COLO668 (cell line): ENCODE measurements at regions not wholly inside any gene's neighbourhood (a gene's known extent, or its start where the extent isn't known, plus 50 kb on each side); places are given as distances from the start of the nearest gene placed in this dataset.

Experiments used
- DNase-seq: peaks from one replicate; lab custom pipeline; 2025; ENCODE audit not compliant: unreplicated experiment; lab: John Stamatoyannopoulos, UW

DNA sequence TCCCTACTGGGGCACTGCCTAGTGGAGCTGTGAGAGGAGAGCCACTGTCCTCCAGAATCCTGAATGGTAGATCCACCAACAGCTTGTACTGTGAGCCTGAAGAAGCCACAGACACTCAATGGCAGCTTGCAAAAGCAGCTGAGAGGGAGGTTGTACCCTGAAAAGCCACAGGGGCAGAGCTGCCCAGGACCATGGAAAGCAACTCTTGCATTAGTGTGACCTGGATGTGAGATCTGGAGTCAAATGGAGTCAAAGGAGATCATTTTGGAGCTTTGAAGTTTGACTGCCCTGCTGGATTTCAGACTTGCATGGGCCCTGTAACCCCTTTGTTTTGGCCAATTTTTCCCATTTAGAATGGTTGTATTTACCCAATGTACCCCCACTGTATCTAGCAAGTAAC, 871.4 kb upstream of the PRMT6 start:
- DNase-seq = no peak

DNA sequence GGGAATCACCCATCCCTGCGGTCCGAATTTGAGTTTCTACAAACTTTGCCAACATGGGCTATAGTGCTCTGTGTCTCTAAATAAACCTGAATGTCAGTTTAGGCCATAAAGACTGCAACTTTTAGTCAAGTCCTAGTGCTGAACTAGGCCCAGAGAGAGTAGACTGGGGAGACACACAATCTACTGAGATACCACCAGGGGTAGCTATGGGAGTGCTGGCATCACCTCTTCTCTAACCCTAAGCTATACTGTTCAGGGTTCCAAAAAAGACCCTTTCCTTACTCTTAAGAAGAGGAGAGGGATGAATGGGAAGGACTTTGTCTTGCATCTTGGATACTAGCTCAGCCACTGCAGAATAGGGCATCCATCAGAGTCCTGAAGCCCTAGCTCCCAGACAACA, 866.7 kb upstream of the PRMT6 start:
- no peak for DNase-seq

DNA sequence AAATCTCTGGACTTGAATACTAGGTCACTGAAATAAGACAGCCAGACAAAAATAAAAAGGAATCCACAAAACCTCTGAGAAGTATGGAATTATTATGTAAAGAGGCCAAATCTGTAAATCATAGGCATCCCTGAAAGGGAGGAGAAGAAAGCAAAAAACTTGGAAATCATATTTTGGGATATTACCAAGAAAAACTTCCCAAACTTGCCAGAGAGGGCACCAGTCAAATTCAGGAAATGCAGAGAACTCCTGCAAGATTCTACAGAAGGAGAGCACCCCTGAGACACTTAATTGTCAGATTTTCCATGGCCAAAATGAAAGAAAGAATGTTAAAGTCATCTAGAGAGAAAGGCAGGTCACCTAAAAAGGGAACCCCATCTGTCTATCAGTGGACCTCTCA, 862.3 kb upstream of the PRMT6 start:
- DNase-seq = no peak

DNA sequence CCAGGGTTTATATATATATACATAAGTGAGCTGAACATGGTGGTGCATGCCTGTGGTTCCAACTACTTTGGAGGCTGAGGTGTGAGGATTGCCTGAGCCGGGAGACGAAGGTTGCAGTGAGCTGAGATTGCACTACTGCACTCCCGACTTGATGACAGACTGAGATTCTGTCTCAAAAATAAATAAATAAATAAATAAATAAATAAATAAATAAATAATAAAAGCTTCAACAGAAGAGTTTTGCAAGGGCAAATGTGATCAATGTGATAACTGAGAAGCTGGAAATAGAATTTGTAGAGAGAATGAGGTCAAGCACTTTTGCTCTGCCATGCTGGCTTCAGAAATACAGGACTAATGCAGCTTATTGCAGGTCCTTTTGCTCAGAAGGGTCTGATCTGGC, 855.8 kb upstream of the PRMT6 start:
- no peak for DNase-seq

DNA sequence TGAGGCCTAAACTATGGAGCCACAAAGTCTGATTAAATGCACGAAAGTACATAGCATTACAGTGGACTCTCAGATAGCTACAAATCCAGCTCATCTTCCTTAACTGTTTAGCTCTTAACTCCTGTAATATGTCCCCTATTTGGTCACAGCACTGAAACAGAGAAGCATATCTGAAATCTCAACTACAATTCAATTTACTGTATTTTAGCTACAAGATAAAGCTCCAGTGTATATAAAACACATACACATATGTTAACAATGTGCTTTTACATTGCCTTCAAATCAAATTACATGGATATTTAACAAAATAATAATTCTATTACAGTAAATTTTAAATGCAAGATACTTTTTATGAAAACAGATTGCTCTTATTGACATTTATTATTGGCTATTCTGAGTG, 849.3 kb upstream of the PRMT6 start:
- DNase-seq = no peak

DNA sequence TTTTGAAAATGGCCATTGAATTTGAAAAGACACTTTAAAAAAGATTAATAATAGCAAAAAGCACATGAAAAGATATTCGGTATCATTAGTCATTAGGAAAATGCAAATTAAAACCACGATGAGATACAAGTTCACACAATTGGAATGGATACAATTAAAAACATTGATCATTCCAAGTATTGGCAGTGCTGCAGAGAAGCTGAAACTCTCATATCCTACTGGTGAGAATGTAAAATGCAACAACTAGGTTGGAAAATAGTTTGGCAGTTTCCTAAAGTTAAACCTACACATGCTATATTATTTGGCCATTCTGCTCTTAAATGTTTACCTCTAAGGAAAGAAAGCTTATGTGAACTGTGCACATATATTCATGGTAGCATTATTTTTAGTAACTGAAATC, 838.7 kb upstream of the PRMT6 start:
- DNase-seq = no peak

DNA sequence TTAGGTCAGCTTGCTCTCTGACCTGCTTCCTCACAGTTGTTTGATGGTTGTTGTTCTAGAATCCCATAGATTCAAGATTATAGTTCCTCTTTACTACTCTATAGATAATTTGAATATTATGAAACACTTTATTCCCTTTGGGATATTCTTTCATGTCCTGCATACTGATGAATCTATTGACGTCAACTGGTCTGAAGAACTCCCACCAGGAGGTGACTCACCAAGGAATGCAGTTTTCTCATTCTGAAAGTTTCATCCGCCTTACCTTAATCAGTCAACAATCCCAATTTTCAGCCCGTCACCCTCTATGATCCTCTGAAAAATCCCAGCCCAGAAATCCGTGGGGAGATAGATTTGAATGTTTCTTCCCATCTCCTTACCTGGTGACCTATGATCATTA, 834.1 kb upstream of the PRMT6 start:
- no peak for DNase-seq

DNA sequence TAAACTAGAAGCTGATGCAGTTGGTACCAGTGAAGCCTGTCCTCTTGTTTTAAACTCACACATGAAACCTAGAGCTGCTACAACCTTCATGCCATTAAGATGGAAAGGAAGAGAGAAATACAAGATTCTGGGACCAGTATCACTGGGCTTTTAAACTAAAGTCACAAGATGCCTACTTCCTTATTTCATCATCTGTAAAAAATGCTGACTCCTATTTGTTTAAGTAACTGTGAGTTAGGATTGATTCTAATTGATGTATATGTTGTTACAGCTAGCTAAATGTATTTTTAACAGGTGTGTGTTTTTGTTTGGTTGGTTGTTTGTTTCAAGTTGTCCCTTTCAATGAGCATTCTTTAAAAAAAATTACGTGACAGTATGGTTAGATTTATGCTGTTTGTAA, 833.3 kb upstream of the PRMT6 start:
- DNase-seq = no peak

DNA sequence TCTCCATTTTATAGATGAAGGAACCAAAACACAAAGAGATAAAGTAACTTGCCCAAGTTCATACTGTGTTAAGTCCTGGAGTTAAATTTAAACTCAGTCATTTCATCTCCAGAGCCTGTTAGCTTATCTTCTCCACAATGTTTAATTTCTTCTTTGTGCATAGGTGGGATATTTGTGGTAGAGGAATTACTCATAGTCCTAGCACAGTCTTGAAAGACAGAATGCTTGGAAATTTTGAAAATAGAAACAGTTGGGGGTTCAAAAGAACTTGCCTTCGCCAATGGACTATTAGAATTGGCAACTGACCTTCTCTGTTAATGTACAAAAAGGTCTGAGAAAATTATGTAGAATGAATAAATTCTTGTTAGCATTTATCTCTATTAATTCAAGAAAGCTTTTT, 832.0 kb upstream of the PRMT6 start:
- no peak for DNase-seq

DNA sequence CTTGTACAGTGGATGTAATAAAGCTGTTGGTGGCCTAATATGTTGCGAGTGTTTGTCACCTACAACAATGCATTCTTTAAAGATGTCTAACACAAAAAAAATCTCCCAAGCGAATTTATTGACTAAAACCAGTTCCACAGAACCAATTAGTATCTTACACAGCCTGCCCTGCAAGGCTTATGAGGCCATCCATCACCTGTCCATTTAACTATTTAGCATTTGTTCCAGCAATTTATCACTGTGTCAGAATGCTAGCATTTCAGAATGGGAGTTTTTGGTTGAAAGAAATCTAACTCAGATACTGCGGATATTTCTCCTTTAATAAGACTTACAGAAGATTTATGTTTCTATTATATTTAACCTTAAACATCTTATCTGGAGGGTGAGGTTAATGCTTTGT, 831.1 kb upstream of the PRMT6 start:
- DNase-seq = no peak

DNA sequence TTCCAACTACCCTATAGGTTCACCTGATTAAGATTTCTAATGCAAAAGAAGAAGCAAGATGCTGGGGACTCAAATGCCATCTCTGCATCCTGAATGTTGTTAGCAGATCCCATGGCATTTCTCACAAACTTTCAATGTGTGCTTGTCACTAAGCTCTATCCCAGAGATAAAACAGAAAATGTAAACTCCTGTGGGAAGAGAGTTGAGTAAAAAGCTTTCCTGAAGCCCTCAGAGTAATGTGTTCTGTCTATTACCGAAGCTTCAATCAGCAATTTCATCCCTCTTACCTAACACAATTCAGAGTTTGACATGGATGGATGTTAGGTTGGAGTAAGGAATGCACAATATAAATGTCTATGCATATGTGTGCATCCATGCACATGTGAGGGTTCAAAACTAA, 829.9 kb upstream of the PRMT6 start:
- DNase-seq = no peak

DNA sequence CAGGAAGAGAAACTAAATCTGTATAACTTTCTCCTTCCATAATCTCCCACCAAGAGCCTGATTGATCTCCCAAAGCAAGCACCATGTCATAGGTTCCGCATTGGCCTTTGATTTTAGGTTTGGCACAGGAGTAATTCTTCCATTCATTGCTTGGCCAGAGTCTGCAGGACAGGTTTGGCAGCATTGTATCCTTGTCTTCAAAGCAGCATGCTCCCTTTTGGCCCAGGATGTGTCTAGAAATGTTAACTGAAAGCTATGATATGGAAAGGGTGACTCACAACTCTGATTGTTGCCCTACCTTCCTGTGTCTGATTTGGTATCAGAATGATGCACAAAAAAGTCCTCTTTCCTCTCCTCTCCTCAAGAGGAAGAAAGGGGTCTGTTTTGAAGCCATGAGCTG, 824.3 kb upstream of the PRMT6 start:
- no peak for DNase-seq

DNA sequence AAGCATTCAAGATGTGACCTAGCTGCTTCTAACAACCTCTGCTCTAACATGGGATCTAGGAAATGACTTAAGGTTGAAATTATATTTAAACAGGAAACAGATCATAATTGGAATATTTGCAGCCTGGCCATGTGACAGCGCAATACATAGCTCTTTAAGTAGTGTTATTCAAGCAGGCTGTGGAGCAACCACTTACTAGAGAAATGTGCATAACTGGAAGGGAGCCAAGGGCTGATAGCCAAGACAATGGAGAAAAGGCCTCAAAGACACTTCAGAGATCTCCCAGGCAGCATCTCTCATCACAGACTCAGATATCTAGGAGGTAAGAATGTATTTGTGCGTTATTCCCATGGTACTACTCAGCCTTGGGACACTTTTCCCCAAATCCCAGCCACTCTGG, 823.0 kb upstream of the PRMT6 start:
- DNase-seq = no peak

DNA sequence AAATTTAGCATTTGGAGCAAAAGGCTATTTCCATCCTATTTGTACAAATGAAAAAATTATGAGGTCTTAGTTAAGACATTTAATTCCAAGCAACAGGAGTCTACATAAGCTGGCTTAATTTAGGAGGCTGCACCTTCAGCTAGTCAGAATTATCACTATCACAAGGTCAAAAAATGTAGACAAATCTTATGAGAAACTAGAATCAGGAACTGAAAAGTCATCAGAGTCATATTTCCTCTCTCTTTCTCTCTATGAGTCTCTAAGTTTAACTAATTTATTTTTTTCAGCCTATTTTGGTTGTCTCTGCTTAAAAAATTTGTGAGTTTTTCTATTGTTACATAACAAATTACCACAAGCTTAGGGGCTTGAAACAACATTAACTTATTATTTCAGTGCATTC, 807.1 kb upstream of the PRMT6 start:
- DNase-seq = no peak

DNA sequence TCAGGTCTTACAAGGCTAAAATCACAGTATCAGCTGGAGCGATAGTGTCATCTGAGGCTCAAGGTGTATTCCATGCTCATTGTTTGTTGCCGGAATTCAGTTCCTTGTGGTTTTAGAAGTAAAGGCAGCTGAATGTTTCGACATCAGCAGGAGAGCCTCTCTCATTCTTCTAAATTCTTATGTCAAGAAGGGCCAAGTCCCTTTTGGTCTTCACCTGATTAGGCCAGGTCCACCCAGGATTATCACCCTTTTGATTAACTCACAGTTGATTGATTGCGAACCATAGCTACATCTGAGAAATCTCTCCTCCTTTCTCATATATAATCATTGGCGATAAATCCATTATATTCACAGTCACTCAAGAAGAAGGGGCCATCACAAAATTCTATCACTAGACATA, 806.7 kb upstream of the PRMT6 start:
- DNase-seq = no peak

DNA sequence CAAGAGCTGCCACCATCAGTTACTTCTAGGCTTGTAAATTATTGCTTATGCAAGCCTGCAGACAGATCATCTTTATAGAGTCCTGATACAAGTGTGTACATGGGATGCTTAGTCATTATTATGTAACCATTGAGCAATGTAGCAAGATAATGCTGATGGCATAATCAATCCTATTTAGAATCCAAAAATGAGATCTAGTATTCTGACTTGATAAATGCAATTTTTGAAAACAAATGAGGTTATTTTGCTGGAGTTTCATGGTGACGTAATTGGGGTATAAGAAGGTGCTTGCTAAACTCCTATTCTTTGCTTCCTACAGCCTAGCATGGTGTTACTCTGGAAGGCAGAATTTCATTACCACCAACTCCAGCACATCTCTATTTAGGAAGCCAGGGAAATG, 801.7 kb upstream of the PRMT6 start:
- no peak for DNase-seq

DNA sequence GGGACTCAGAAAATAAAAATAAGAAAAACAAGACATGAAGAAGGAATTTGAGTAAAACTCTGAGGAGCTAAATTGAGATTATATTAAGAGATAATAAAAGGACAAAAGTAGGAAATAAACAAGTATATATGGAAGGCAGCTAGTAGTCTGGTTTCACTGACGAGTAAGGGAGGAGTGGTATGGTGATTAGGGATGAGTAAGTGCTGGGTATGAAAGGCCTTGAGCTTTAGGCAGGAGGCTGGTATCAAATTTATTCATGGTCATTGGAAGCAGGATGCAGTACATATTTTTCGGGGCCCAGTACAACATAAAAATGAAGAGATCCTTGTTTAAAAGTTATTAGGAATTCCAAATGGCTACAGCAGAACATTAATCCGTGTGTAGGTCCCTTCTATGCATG, 789.7 kb upstream of the PRMT6 start:
- no peak for DNase-seq

DNA sequence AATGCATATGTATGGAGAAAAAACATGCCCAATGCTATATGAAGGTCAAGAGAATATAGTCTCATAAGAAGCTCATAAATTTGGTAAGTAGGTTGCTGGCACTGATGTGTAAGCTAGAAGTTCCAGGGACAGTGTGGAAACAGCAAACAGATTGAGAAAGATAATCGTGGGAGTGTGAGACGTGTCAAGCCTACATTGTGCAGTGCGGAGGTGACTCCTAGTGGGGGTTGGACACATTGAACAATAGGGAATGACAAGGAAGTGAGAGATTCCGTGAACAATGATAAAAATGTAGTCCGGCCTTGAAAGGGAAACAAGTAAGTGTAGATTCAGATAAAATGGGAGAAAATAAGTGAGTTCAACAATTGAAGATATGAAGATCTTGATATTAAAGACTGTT, 788.4 kb upstream of the PRMT6 start:
- DNase-seq = peak; percentile 46

DNA sequence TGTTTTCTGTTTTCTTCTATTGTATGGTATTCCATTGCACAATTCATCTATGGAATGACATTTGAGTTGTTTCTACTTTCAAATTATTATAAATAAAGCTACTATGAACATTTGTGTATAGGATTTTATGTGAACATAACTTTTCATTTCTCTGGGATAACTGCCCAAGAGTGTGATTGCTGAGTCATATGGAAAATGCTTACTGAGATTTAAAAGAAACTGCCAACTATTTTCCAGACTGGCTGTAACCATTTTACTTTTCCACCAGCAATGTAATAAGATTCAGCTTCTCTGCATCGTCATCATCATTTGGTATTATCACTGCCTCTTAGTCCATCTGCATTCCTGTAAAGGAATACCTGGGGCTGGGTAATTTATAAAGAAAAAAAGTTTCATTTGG, 779.6 kb upstream of the PRMT6 start:
- DNase-seq = no peak

DNA sequence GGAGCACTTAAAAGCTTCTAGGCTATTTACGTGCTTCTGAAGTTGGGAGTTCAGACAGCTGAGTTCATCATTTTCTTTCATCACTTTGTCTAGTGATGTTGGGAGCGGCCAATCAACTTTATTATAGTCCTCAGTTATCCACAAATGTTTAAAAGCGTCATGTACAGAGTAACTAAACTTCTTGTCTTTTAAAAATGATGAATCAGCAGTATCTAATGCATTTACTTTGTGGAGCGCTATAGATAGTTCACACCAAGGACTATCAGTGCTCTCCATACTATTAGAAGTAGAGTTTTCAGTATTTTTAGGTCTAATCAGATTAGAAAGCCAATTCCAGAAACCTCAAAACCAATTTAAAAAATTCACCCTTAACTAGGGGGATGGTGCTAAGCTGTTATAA, 778.7 kb upstream of the PRMT6 start:
- no peak for DNase-seq

DNA sequence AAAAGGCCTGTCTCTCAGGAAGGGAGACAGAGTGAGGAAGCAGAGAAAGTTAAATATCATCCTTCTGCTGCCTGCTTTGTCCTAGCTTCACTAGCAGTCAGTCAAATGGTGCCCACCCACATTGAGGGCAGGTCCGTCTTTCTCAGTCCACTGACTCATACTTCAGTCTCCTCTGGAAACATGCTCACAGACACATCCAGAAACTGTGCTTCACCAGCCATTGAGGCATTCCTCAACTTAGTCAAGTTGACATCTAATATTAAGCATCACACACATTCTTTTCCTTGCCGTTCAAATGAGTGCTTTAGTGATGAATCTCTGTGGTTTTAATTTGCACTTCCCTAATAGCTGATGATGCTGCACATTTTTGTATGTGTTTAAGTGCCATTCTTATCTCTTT, 777.8 kb upstream of the PRMT6 start:
- no peak for DNase-seq

DNA sequence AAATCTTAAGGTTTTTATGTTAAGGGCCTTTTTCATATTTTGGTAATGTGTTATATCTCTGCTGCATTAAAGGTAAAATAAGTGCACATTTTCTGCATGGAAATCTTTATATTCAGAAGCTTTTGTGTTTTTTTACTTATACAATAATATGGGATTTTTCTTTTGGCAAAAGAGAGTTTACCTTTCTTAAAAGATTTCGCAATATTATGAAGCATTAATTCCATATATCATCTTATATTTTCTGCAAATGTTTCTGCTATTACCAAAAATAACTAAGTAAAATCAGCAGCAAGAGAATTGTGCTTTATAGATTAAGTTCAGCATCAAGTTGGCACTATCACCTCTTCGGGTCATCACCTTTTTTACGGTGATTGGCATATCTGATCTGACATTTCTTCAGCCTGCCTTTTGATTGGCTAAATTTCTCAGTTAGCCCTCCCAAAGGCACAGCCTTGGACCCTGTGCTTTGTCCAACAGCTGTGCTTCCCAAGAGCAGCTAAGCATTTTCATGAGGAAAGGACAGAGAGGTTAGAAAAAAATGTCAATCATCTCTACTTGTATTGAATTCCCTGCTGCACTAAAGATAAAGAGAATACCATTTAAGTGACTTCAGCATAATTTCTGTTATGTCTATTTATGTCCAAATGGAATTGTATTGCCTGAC, 767.1 kb upstream of the PRMT6 start:
- no peak for DNase-seq

DNA sequence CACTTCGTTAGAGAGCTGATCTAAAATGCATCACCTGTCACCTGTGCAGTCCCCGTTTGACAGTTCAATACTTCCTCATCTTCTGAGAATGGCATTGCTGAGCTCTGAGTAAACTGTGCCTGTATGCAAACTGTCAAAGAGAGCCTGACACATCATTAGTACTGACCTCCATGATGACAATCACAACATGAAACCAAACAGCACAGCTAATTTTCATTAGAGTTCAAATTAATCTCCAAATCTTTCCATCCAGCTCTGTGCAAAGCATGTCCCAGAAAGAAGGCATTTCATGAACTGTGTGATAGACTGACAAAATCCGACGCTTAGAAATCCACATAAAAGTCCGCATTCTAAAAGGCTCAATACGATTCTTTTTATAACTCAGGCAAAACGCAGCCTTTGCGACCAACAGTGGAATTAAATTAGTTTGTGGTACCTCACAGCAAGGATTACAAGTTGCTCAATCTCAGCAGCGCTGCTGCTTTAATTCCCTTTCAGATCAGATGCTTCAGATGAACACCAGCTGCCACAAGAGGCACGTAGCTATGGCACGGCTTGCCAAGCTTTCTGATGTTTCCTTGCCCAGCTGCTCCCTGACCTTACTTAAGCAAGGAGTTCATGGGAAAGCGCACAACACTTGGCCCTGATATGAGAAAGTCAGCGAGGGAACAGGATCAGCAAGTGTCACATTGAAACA, 765.5 kb upstream of the PRMT6 start:
- no peak for DNase-seq
